ENCODE measurements at regions not wholly inside any gene's neighbourhood (a gene's known extent, or its start where the extent isn't known, plus 50 kb on each side); places are given as distances from the start of the nearest gene placed in this dataset.
"Not testable (repeated sequence)": the region's sequence is repeated elsewhere in the genome, so short reads cannot be mapped to it uniquely, and the experiment has no call there.

DNA sequence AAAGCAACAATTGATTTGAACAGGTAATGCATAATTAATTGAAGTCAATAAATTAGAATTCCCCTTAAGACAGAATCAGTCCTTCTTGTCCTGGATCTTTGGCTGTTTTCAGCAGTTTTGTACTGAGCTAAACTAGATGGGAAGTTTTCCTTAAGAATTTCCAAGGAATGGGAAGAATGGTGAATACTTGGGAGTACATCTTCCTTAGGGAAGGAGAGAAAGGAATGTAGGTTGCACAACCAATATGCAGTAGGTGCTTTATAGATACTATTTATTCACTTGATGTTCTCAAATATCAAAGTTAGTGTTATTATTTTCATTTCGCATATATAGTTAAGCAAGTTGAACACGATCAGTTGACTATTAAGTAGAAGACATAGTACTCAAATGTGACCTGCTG is 183.5 kb upstream of the MAP1B start:
- H3K9me3 ChIP-seq = no peaks in the 10 kb centered on the region
- H3K4me3 ChIP-seq = no peak overlapping the region
- no peak for TF ChIP-seq CTCF (IDR thresholded peaks at IDR 0.05)
- no peaks in the 10 kb centered on the region for H3K36me3 ChIP-seq (ENCODE audit: insufficient read depth in 1 of 2, low read depth in 1 of 2)
- no peaks in the 10 kb centered on the region for H3K27me3 ChIP-seq (ENCODE audit: insufficient read depth in 3 of 3, low read length in 2 of 3)
- no peak for DNase-seq
- 93 to 99% (median 93%) methylated on average over 2 of the region's 2 CpGs for WGBS, 3 donors
- ATAC-seq = no peak
- intact Hi-C loops (cut with DNase I) = no loop called here
- H3K27ac ChIP-seq = no peak overlapping the region
- H3K4me1 ChIP-seq = no peaks in the 10 kb centered on the region

DNA sequence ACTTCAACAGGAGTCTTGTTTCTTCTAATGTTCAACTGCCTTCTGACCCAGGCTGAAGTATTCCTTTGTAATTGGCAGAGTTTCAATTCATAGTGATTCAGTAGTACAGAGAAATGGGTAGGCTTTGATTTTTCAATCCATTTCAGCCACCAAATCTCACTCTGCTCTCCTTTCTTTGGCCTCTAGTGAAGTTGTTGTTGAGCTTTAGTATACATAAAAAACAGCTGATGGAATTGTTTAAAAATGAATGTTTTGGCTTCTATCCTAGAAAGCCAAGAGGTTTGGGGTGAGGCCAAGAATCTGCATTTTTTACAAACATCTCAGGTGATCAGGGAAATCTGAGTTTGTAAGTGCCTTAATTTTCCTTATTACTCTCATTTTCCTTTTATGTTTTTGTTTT is 182.9 kb upstream of the MAP1B start:
- no peak overlapping the region for H3K4me3 ChIP-seq
- no peak for ATAC-seq
- DNase-seq = no peak
- no peak for TF ChIP-seq CTCF (IDR thresholded peaks at IDR 0.05)
- H3K27ac ChIP-seq = no peak overlapping the region
- intact Hi-C loops (cut with DNase I) = no loop called here
- H3K4me1 ChIP-seq = no peaks in the 10 kb centered on the region
- H3K36me3 ChIP-seq (ENCODE audit: insufficient read depth in 1 of 2, low read depth in 1 of 2) = no peaks in the 10 kb centered on the region
- no peaks in the 10 kb centered on the region for H3K27me3 ChIP-seq (ENCODE audit: insufficient read depth in 3 of 3, low read length in 2 of 3)
- H3K9me3 ChIP-seq = no peaks in the 10 kb centered on the region

GRCh38 chr5:71924980-71925379 is 182.3 kb upstream of the MAP1B start:
- TF ChIP-seq CTCF (IDR thresholded peaks at IDR 0.05) = no peak
- Histone ChIP-seq H3K4me3 (no peak overlapping the region), H3K27ac (no peak overlapping the region), H3K4me1 (no peaks in the 10 kb centered on the region), H3K27me3 (ENCODE audit: insufficient read depth in 3 of 3, low read length in 2 of 3) (no peaks in the 10 kb centered on the region), H3K9me3 (no peaks in the 10 kb centered on the region), H3K36me3 (ENCODE audit: insufficient read depth in 1 of 2, low read depth in 1 of 2) (no peaks in the 10 kb centered on the region)
- ATAC-seq = no peak
- WGBS, 3 donors = 39 to 46% (median 44%) methylated on average over 3 of the region's 3 CpGs
- intact Hi-C loops (cut with DNase I) = no loop called here
- no peak for DNase-seq

DNA sequence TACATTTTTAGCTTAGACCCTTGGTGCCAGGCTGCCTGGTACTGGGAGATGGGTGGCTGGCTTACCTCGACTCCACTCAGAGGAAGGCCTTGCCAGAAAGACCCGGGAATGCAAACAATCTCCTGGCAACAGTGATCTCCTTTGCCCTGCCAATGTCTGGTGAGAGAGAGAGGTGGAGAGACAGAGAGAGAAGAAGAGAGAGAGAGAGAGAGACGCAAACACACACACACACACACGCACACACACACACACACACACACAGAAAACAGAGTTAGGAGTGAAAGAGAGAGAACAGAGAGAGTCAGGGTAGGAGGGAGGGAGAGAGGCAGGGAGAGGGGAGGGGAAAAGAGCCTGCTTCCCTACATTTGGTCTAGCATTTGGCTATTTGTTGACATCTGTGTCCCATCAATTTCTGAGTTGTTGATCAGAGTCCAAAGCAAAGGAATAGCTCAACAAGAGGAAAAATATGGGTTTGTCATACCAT is 181.6 kb upstream of the MAP1B start:
- Histone ChIP-seq H3K27ac (no peak overlapping the region), H3K27me3 (ENCODE audit: insufficient read depth in 3 of 3, low read length in 2 of 3) (no peaks in the 10 kb centered on the region), H3K4me1 (no peaks in the 10 kb centered on the region), H3K36me3 (ENCODE audit: insufficient read depth in 1 of 2, low read depth in 1 of 2) (no peaks in the 10 kb centered on the region), H3K9me3 (no peaks in the 10 kb centered on the region), H3K4me3 (no peak overlapping the region)
- no peak for DNase-seq
- TF ChIP-seq CTCF (IDR thresholded peaks at IDR 0.05) = no peak
- intact Hi-C loops (cut with DNase I) = no loop called here
- no peak for ATAC-seq
- WGBS, 3 donors = 14 to 29% (median 21%) methylated on average over 4 of the region's 4 CpGs

- H3K27ac ChIP-seq = no peak overlapping the region
- DNase-seq = no peak
- no peak for TF ChIP-seq CTCF (IDR thresholded peaks at IDR 0.05)
- intact Hi-C loops (cut with DNase I) = no loop called here
- no peaks in the 10 kb centered on the region for H3K4me1 ChIP-seq
- no peaks in the 10 kb centered on the region for H3K36me3 ChIP-seq (ENCODE audit: insufficient read depth in 1 of 2, low read depth in 1 of 2)
- ATAC-seq = no peak
- 67 to 78% (median 73%) methylated on average over 3 of the region's 3 CpGs for WGBS, 3 donors
- no peak overlapping the region for H3K4me3 ChIP-seq
- no peaks in the 10 kb centered on the region for H3K9me3 ChIP-seq
- no peaks in the 10 kb centered on the region for H3K27me3 ChIP-seq (ENCODE audit: insufficient read depth in 3 of 3, low read length in 2 of 3)
Measured at GRCh38 chr5:71929003-71929402, 178.3 kb upstream of the MAP1B start.

GRCh38 chr5:71930554-71930953 is 176.7 kb upstream of the MAP1B start:
- H3K36me3 ChIP-seq (ENCODE audit: insufficient read depth in 1 of 2, low read depth in 1 of 2); DNase-seq; H3K9me3 ChIP-seq; ATAC-seq; H3K4me3 ChIP-seq; H3K4me1 ChIP-seq; intact Hi-C loops (cut with DNase I); H3K27me3 ChIP-seq (ENCODE audit: insufficient read depth in 3 of 3, low read length in 2 of 3); H3K27ac ChIP-seq: not testable (repeated sequence)
